GM18526 (cell line): ENCODE measurements at regions not wholly inside any gene's neighbourhood (a gene's known extent, or its start where the extent isn't known, plus 50 kb on each side); places are given as distances from the start of the nearest gene placed in this dataset.

Experiments used
- POLR2A ChIP-seq: IDR thresholded peaks from 3 replicates; pipeline ENCODE4 v1.6.1; 2011; ENCODE audit not compliant: insufficient read length; ENCODE audit errors: extremely low read depth

DNA sequence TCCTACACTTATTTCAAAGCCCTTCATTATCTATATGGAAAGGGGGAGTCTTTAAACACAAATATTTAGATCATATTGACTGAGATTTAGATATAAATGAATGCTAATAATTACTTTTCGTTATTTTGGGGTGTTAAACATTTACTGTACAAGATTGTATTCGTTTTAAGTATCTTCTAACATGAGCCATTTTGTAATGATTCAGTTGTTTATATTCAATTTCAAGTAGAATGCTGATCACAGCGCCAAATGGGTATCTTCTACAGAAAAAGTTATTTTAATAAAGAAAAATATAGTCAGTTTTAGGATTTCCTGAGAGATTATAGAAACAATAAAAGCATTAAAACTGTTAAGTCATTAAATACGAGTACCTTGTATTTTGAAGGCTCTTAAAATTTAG is 104.5 kb upstream of the HNRNPU start:
- TF ChIP-seq POLR2A = no peak

DNA sequence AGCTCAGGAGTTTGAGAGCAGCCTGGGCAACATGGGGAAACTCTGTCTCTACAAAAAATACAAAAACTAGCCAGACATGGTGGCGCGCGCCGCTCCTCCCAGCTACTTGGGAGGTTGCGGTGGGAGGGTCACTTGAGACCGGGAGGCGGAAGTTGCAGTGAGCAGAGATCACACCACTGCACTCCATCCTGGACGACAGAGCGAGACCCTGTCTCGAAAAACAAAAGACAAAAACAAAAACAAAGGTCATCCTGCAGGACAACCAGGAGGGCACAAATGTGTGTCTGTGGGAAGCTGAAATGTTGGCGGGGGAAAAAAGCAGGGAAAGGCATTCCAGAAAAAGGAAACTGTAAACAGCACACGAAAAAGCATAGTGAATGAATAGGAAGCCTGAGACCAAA is 104.1 kb upstream of the HNRNPU start:
- TF ChIP-seq POLR2A = no peak

DNA sequence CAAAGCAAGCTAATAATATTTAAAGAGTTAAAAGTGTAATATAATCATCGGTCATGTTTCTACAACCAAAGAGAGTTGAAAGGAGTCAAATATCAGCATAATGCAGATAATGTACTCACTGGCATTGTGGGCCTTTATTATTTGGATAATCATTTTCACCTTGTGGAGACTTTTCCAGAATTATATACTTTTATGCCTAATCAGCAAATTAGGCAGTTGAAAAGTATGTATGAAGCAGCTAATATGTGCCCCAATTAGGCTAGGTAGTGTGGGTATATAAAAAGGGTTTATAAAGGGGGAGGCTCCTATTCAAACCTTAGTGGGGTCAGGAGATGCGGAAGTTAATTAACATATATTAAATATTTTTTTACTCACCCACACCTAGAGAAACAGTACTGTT is 102.8 kb upstream of the HNRNPU start:
- no peak for TF ChIP-seq POLR2A

DNA sequence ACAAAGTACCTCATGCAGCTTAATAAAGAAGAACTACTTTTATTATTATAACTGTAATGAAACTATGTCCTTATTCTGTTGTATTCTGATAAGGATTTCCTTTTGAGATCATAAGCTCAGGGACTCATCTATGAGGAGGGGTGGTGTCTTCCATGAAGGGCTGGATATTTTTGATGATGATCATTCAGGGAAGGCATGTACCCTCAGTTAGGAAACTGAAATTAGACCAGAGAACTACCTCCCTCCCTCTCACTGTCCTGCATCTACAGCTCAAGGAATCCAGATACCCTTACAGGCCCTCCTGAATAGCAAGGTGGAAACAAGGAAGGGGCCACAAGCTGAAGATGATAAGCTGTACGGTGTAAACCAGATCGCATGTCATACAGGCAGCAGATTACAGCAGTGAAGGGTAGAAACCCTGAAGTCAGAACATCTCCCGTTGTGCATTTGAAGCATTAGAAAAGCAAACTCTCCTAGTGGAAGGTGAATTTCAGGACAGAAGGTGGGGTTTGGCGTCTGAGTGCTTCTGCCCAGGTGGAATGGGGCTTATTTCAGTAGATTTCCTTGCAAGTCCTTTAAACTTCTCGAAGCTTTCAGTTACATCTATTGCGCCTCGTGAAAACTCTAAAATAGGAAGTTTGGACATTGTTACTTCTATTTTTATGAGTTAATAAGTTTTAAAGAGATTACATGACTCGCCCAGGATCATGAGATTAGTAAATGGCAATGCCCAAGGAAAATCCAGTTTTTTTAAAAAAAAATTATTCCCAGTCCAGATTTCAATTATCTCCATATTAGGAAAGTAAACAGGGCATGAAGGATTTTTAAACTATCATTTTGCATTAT is 101.1 kb upstream of the HNRNPU start:
- no peak for TF ChIP-seq POLR2A

DNA sequence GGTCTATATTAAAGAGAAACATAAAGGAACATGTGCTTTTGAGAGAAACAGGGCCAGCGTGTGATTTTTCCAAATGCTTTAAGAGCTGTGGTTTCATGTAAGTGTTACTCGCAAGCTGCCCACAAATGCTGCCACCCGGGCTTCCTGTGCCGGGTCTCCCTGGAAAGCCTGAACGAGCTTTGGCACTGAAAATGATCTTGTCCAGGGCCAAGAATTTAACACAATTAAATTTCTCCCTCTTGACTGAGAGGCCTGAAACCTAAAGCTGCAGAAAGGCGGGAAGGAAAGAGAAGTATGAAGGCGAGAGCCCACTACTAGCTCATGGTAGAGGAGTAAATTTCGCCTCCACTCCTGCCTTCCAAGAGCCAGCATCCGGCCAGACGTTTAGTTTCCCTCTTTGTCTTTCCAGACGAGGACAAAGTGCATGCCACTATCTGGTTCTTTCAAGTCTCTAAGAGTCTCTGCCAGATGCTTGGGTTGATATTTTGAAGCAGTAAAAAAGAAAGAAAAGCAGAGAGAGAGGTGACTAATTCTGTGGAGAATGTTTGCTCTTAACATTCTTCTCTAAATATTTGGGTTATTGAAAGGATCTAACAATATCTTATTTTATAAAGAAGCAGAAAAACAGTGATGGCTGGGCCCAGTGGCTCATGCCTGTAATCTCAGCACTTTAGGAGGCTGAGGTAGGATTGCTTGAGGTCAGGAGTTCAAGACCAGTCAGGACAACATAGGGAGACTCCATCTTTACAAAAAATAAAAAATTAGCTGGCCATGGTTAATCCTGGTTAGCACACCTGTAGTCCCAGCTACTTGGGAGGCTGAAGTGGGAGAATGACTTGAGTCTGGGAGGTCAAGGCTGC is 100.0 kb upstream of the HNRNPU start:
- no peak for TF ChIP-seq POLR2A

DNA sequence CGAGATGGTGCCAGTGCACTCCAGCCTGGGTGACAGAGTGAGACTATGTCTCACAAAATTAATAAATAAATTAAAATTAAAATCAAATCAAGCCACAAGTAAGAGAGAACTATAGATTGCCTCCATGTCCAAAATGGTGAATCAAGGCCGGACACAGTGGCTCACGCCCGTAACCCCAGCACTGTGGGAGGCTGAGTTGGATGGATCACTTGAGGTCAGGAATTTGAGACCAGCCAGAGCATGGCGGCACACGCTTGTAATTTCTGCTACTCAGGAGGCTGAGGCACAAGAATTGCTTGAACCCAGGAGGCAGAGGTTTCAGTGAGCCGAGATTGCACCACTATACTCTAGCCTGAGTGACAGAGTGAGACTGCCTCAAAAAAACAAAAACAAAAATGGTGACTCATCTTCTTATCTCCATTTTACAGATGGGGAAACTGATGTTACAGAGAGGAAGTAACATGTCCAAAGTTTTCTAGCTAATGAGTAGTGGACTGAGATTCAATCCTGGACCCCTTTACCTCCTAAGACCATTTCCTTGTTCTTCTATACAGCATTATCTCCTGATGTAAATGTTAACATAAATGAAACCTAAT is 99.0 kb upstream of the HNRNPU start:
- TF ChIP-seq POLR2A = no peak

DNA sequence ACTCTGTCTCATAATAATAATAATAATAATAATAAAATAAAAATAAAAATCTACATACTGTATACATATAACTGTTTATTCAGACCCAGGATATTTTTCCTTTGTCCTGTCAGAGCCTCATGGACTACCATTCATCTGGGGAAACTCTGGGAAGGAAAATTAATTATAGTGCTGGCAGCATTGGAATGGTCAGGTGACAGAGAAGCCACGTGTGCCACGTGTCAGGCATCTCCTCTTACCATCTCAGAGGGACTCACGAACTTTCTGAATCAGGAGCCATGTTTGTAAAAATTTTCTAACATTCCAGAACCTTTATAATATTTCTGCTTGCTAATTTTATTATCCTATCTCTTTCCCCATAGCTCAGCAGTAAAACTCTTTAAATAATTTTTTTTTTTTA is 97.8 kb upstream of the HNRNPU start:
- no peak for TF ChIP-seq POLR2A

DNA sequence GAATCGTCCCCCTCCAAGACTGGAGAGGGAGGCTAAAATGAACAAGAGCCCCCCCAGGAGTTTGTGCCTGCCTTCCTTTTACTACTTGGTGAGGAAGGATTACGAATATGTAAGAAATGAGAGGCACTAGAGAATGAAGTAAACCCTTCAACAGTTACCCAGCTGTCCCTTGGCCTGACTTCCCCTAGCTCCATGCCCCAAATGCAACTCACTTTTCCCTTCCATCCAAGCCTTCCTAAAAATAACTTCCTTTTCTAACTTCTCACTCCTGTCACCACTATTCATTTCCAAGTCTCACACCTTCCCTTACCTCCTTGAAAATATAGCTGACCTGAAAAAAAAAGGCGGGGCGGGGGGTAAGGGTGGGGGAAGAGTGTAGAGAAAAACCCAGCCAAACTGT is 96.6 kb upstream of the HNRNPU start:
- TF ChIP-seq POLR2A = no peak

DNA sequence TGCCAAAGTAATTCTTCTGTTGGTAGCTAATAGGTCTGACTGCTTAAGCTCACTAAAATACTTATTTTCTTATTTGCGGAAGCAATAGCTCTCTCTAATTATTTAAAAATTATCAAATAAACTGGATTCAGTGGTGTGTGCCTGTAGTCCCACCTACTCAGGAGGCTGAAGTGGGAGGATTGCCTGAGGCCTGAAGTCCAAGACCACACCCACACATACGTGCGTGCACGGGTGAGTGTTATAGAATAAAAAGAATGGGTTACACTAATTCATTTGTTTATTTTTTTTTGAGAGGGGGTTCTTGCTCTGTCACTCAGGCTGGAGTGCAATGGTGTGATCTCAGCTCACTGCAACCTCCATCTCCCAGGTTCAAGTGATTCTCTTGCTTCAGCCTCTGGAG is 94.2 kb upstream of the HNRNPU start:
- no peak for TF ChIP-seq POLR2A

DNA sequence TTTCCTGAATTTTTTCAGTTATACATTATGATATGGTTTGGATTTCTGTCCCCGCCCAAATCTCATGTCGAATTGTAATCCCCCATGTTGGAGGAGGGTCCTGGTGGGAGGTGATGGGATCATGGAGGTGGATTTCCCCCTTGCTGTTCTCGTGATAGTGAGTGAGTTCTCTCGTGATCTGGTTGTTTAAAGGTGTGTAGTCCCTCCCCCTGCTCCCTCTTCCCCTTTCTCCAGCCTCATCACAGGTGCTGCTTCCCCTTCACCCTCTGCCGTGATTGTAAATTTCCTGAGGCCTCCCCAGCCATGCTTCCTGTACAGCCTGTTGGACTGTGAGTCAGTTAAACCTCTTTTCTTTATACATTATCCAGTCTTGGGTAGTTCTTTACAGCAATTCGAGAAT is 93.2 kb upstream of the HNRNPU start:
- TF ChIP-seq POLR2A = no peak

GRCh38 chr1:244957122-244957521 is 92.8 kb upstream of the HNRNPU start:
- TF ChIP-seq POLR2A = no peak

DNA sequence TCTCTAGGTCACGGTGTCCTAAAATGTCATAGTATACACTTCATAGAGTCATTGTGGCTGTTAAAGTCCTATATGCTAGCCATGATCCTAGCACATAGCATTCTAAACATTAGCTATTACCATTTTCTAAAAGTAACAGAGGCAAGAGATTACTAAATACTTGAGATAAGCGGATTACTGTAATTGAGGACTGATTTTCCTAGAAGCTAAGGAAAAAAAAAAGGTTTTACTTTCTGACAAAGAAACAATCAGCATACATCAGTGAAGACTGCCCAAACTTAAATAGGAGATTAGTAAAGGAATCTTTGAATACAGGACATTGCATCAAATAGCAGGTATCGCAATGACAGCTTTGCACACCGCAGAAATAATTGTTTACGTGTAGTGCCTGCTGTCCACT is 91.3 kb upstream of the HNRNPU start:
- TF ChIP-seq POLR2A = no peak

DNA sequence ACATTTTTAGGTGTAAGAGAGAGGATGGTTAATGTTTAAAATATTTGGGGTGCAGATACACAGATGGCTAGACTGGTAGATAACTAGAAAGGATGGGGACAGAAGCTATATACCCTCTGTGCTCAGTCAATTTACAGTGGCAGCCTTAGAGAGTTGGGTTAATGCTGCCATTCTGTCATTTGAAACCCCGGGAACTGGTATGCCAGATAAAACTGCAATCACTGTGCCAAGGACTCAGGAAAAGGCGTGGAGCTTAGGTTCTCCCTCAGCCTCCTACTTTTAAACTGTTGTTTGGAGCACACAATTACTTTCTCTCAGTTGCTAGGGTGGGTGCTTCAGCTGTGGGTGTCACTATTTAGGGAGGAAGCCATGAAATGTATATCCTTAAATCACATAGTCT is 90.0 kb upstream of the HNRNPU start:
- TF ChIP-seq POLR2A = no peak

DNA sequence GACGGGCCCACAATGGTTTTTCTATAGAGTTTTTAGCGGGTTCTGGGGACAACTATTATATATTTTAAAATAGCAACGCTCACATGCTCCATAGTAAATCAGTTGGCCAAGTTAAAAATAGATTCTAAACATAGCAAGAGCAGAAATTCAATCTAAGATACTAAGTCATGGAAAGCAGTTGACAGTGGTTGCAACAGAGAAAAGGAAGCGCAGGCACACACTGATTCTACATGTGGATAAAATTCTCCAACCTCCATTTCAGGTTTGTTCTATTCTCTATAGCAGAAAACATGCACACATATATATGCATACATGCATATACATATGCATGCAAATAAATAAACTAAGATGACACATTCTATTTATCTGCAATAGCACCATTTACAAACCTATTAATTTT is 89.6 kb upstream of the HNRNPU start:
- TF ChIP-seq POLR2A = no peak

- TF ChIP-seq POLR2A = no peak
Measured at GRCh38 chr1:244952940-244953339, 88.6 kb upstream of the HNRNPU start.
